Activated CD4-positive, CD25-positive, alpha-beta regulatory T cell (primary cell): ENCODE measurements at regions not wholly inside any gene's neighbourhood (a gene's known extent, or its start where the extent isn't known, plus 50 kb on each side); places are given as distances from the start of the nearest gene placed in this dataset.

Experiments used
- DNase-seq, 4 experiments: peaks; one replicate each; lab custom pipeline; 2025; lab: John Stamatoyannopoulos, UW

GRCh38 chr1:157189096-157189495 lies 50.9 kb upstream of the ETV3 start:
- no peak for DNase-seq
